Spleen (tissue), 11 donors: ENCODE measurements at regions not wholly inside any gene's neighbourhood (a gene's known extent, or its start where the extent isn't known, plus 50 kb on each side); places are given as distances from the start of the nearest gene placed in this dataset.

Source experiments
- DNase-seq: peaks from one replicate; pipeline ENCODE4 v3.0.0-alpha.2; 2020
- H3K27ac ChIP-seq, 8 donors: fragments of 200-600 bp; sonication (generic) in 7 of 8; 1 replicate in 4 of 8; 2 replicates in 4 of 8; pipeline versions ENCODE4 v1.5.0 to v1.8.0; 2016 to 2021; ENCODE audit warnings: inconsistent platforms in 4 of 8, mild to moderate bottlenecking in 4 of 8, moderate library complexity in 1 of 8
- H3K27me3 ChIP-seq, 7 donors: fragments of 200-600 bp; sonication (generic) in 6 of 7; replicated peaks in 1 of 7; 1 replicate in 4 of 7; 2 replicates in 3 of 7; pipeline versions ENCODE4 v1.5.0 to v1.8.0; 2016 to 2021; ENCODE audit warnings: inconsistent platforms in 3 of 7, mild to moderate bottlenecking in 1 of 7
- H3K36me3 ChIP-seq, 6 donors: fragments of 200-600 bp; sonication (generic) in 5 of 6; 1 replicate in 4 of 6; 2 replicates in 2 of 6; pipeline versions ENCODE4 v1.5.0 to v1.8.0; 2016 to 2021; ENCODE audit warnings: inconsistent platforms in 2 of 6
- H3K4me1 ChIP-seq, 6 donors: fragments of 200-600 bp; sonication (generic) in 5 of 6; 1 replicate in 3 of 6; 2 replicates in 3 of 6; pipeline versions ENCODE4 v1.5.0 to v1.8.0; 2016 to 2021; ENCODE audit warnings: inconsistent platforms in 3 of 6
- H3K4me3 ChIP-seq, 8 donors: fragments of 200-600 bp; sonication (generic) in 7 of 8; 1 replicate in 4 of 8; 2 replicates in 4 of 8; pipeline versions ENCODE4 v1.5.0 to v1.8.0; 2016 to 2021; ENCODE audit warnings: inconsistent platforms in 4 of 8, mild to moderate bottlenecking in 4 of 8, moderate library complexity in 2 of 8
- H3K9me3 ChIP-seq, 8 donors: fragments of 200-600 bp; sonication (generic) in 7 of 8; 1 replicate in 4 of 8; 2 replicates in 4 of 8; pipeline versions ENCODE4 v1.5.0 to v1.8.0; 2016 to 2021; ENCODE audit warnings: inconsistent platforms in 4 of 8
- POLR2A ChIP-seq, 3 donors: fragments of 450-650 bp; IDR thresholded peaks; one replicate each; pipeline ENCODE4 v1.5.1; 2017; ENCODE audit warnings: antibody characterized with exemption in 3 of 3, mild to moderate bottlenecking in 1 of 3
- POLR2AphosphoS5 ChIP-seq, 3 donors: sonication (generic); formaldehyde crosslinking; IDR thresholded peaks; one replicate each; pipeline ENCODE4 v1.5.1; 2017; ENCODE audit warnings: antibody characterized with exemption in 3 of 3
- WGBS, 5 donors: extraction: QIAGEN DNeasy Blood & Tissue Kit in 3 of 5; methylation state at CpG; one replicate each; pipeline versions ENCODE4 v1.1.5 to v1.1.7; 2013 to 2018; 5-methylcytosine and 5-hydroxymethylcytosine counted together
- intact Hi-C: fragments of 100-400 bp; cut with DNase I; formaldehyde crosslinking; loops from one replicate; pipeline ENCODE4 v1.15.0; 2023; ENCODE audit warnings: low total_unique reads
- TF ChIP-seq, protein P1 (sequence below), 11 experiments: fragments of 200-600 bp in 7 of 11; fragments of 450-650 bp in 4 of 11; sonication (generic) in 4 of 11; IDR thresholded peaks in 8 of 11; conservative IDR thresholded peaks in 3 of 11; 1 replicate in 7 of 11; 2 replicates in 4 of 11; pipeline versions ENCODE4 v1.4.0 to v1.8.0; 2016 to 2021; ENCODE audit warnings: antibody characterized with exemption in 11 of 11, inconsistent platforms in 4 of 11, mild to moderate bottlenecking in 1 of 11
- donor health status: healthy with polysubstance abuse.
- donor health status: DM: no; HTN: no; CAD: no; lungs with moderate emphysema.
- donor health status: DM: no; HTN: no; CAD: no.
- donor health status: Bipolar disorder and iron deficiency.
- donor health status: healthy.
- donor health status: DM: no; HTN: no; CAD: no.
- donor health status: DM: yes; HTN: yes; CAD: no.

DNA sequence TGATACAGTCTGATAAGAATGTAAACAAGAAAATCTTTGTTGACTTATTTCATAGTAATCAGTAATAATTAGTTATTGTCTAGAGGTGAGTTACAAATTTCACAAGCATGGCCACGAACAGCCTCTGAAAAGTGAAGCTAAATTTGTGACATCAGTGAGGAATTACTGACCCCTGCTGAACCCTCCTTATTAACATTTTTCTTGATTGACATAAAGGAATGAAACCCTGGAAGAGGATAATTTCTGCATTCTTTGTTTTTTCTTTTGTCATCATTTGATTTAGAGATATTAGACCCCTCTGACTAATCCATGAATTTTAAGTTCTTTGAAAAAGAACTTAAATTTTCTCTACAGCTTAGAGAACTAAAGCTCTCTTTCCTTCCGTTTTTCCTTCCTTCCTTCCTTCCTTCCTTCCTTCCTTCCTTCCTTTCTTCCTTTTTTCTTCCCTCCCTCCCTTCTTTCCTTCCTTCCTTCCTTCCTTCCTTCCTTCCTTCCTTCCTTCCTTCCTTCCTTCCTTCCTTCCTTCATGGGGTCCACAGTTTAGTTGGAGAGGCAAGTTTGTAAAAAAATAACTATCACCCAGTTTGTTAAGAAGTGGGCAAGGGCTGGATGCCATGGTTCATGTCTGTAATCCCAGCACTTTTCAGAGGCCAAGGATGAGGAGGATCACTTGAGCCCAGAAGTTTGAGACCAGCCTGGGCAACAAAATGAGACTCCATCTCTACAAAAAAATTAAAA, 387.0 kb downstream of the MTX2 start:
- no peak overlapping the region for H3K4me3 ChIP-seq
- TF ChIP-seq POLR2AphosphoS5 (IDR thresholded peaks at IDR 0.05): no peak
- no peak for TF ChIP-seq POLR2A (IDR thresholded peaks at IDR 0.05)
- TF ChIP-seq, protein P1, sequence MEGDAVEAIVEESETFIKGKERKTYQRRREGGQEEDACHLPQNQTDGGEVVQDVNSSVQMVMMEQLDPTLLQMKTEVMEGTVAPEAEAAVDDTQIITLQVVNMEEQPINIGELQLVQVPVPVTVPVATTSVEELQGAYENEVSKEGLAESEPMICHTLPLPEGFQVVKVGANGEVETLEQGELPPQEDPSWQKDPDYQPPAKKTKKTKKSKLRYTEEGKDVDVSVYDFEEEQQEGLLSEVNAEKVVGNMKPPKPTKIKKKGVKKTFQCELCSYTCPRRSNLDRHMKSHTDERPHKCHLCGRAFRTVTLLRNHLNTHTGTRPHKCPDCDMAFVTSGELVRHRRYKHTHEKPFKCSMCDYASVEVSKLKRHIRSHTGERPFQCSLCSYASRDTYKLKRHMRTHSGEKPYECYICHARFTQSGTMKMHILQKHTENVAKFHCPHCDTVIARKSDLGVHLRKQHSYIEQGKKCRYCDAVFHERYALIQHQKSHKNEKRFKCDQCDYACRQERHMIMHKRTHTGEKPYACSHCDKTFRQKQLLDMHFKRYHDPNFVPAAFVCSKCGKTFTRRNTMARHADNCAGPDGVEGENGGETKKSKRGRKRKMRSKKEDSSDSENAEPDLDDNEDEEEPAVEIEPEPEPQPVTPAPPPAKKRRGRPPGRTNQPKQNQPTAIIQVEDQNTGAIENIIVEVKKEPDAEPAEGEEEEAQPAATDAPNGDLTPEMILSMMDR (IDR thresholded peaks at IDR 0.05 in 8 of 11, conservative IDR thresholded peaks at IDR 0.05 in 3 of 11): no peak
- WGBS, 5 donors: 44 to 62% (median 53%) methylated on average over 2 of the region's 2 CpGs
- peaks cover 0 to 22% (median 14%) of the 10 kb centered on the region in 6 donors for H3K4me1 ChIP-seq
- H3K27ac ChIP-seq: no peak overlapping the region
- intact Hi-C loops: loop anchor here (10.0 kb wide), 1 partner anchor 169 kb away; no protein-coding TSS in a partner anchor
- DNase-seq: no peak
- H3K9me3 ChIP-seq: no peaks in the 10 kb centered on the region
- H3K36me3 ChIP-seq: no peaks in the 10 kb centered on the region
- peaks cover 0 to 35% (median 0%) of the 10 kb centered on the region in 7 donors for H3K27me3 ChIP-seq

DNA sequence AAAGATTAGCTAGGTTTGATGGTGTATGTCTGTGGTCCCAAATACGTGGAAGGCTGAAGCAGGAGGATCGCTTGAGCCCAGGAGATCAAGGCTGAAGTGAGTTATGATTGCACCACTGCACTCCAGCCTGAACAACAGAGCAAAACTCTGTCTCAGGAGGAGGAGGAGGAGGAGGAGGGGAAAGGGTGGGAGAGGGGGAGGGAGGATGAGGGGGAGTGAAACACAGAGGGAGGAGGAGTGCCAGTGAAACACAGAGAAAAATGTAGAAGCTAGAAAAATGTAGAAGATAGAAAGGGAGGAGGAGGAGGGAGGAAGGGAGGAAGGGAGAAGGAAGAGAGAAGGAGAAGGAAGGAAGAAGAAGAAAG, 387.5 kb downstream of the MTX2 start:
- Histone ChIP-seq H3K36me3 (no peaks in the 10 kb centered on the region), H3K27me3 (peaks cover 0 to 39% (median 0%) of the 10 kb centered on the region in 7 donors), H3K27ac (no peak overlapping the region), H3K4me1 (peaks cover 0 to 21% (median 13%) of the 10 kb centered on the region in 6 donors), H3K4me3 (no peak overlapping the region), H3K9me3 (no peaks in the 10 kb centered on the region)
- no peak for TF ChIP-seq POLR2A (IDR thresholded peaks at IDR 0.05)
- no peak for TF ChIP-seq POLR2AphosphoS5 (IDR thresholded peaks at IDR 0.05)
- TF ChIP-seq, protein P1 (IDR thresholded peaks at IDR 0.05 in 8 of 11, conservative IDR thresholded peaks at IDR 0.05 in 3 of 11): no peak
- 77 to 89% (median 87%) methylated on average over 2 of the region's 2 CpGs for WGBS, 5 donors
- intact Hi-C loops: loop anchor here (10.0 kb wide), 1 partner anchor 168 kb away; no protein-coding TSS in a partner anchor
- DNase-seq: no peak

- Histone ChIP-seq H3K36me3 (no peaks in the 10 kb centered on the region), H3K9me3 (no peaks in the 10 kb centered on the region), H3K4me3 (no peak overlapping the region), H3K27ac (no peak overlapping the region), H3K4me1 (peaks cover 0 to 14% (median 8%) of the 10 kb centered on the region in 6 donors), H3K27me3 (peaks cover 0 to 39% (median 0%) of the 10 kb centered on the region in 7 donors)
- intact Hi-C loops: loop anchor here (10.0 kb wide), 1 partner anchor 167 kb away; no protein-coding TSS in a partner anchor
- no peak for TF ChIP-seq POLR2AphosphoS5 (IDR thresholded peaks at IDR 0.05)
- no peak for TF ChIP-seq POLR2A (IDR thresholded peaks at IDR 0.05)
- TF ChIP-seq, protein P1 (IDR thresholded peaks at IDR 0.05 in 8 of 11, conservative IDR thresholded peaks at IDR 0.05 in 3 of 11): no peak
- 67 to 79% (median 73%) methylated on average over 2 of the region's 2 CpGs for WGBS, 5 donors
- DNase-seq: no peak
These were observed 388.2 kb downstream of the MTX2 start for GRCh38 chr2:176657393-176657792.

DNA sequence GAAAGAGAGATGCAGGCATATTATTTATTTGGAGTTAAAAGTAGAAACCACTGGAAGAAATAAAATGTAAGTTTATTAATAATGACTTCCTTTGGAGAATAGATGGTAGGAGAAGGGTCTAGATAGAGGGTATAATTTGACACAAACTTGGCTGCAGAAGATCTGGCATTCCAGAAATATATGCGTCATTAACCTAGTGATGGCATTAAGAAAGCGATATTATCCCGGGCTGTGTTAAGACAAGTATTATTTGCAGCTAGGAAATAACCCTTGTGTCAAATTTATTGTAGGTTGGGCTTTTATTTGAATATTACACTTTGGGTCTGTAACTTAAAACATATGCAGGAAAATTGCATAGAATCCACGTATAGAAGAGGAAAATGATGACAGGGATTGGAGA, 389.5 kb downstream of the MTX2 start:
- no peak overlapping the region for H3K4me3 ChIP-seq
- no peaks in the 10 kb centered on the region for H3K9me3 ChIP-seq
- peaks cover 0 to 6% (median 3%) of the 10 kb centered on the region in 6 donors for H3K4me1 ChIP-seq
- H3K36me3 ChIP-seq: no peaks in the 10 kb centered on the region
- intact Hi-C loops: loop anchor here (10.0 kb wide), 1 partner anchor 166 kb away; no protein-coding TSS in a partner anchor
- no peak for DNase-seq
- WGBS, 5 donors: 74 to 88% (median 81%) methylated on average over 4 of the region's 4 CpGs
- H3K27ac ChIP-seq: no peak overlapping the region
- H3K27me3 ChIP-seq: peaks cover 0 to 43% (median 0%) of the 10 kb centered on the region in 7 donors
- no peak for TF ChIP-seq POLR2A (IDR thresholded peaks at IDR 0.05)
- TF ChIP-seq, protein P1 (IDR thresholded peaks at IDR 0.05 in 8 of 11, conservative IDR thresholded peaks at IDR 0.05 in 3 of 11): no peak
- TF ChIP-seq POLR2AphosphoS5 (IDR thresholded peaks at IDR 0.05): no peak
